HG03565 (cell line): ENCODE measurements at regions not wholly inside any gene's neighbourhood (a gene's known extent, or its start where the extent isn't known, plus 50 kb on each side); places are given as distances from the start of the nearest gene placed in this dataset.
"Not testable (repeated sequence)": the region's sequence is repeated elsewhere in the genome, so short reads cannot be mapped to it uniquely, and the experiment has no call there.

ENCODE experiments used
- ATAC-seq: cut with Tn5 transposase; IDR thresholded peaks from one replicate; pipeline ENCODE4 v1.9.1; 2021; ENCODE audit warnings: mild to moderate bottlenecking, moderate library complexity; ENCODE audit not compliant: unreplicated experiment

- ATAC-seq = no peak
Measured at GRCh38 chr1:184821658-184822057, 67.0 kb upstream of the EDEM3 start.

GRCh38 chr1:184820956-184821355 lies 66.3 kb upstream of the EDEM3 start:
- no peak for ATAC-seq

DNA sequence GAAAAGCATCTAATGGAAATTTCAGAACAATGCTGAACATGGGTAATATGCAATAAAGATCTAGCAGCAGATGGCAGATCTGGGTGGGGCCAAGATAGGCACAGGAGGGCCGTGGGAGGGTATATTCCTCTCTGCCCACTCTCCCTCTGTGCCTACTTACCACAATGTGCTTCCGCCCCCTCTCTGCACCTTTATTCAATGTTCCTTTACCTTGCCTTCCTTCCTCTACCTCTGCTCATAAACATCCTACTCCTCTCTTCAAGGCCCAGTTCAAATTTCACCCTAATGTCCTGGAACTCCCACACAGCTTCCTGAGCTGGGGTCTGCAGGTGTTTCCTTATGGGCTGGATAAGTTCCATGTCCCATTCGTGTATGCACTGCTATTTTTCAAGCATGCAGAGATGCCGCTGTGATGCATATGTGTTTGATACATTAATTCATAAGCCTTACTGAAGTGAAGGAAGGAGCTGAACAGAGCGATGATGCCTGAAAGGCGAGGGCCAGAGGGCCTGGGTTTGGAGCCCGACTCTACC lies 65.6 kb upstream of the EDEM3 start:
- no peak for ATAC-seq

- no peak for ATAC-seq
Measured at GRCh38 chr1:184818646-184819045, 64.0 kb upstream of the EDEM3 start.

GRCh38 chr1:184817003-184817402 lies 62.3 kb upstream of the EDEM3 start:
- not testable (repeated sequence) for ATAC-seq

DNA sequence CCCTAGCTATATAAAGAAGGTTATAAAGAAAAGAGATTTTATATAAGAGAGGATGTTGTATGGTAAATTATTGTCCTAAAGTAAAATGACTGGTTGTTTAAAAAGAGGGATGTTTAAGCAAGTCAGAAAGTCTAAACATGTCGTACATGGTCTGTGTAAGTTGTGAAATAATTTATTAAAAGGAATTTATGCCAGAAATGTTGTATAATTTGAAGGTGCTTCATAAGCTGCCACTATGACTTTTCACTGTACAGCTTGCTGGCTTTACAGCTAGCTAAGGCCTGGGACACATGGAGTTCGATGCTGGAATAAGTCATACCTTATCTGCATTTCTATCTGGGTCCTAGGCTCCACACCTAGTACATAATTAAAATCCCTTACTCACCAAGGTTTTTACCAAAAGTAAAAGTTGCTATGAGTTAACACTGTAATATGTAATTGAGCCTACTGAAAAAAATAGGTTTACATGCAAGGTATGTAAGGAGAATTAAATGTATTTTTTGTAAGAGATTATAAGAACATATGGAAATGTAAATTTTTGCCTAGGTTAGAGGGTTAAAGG lies 59.0 kb upstream of the EDEM3 start:
- ATAC-seq = no peak

DNA sequence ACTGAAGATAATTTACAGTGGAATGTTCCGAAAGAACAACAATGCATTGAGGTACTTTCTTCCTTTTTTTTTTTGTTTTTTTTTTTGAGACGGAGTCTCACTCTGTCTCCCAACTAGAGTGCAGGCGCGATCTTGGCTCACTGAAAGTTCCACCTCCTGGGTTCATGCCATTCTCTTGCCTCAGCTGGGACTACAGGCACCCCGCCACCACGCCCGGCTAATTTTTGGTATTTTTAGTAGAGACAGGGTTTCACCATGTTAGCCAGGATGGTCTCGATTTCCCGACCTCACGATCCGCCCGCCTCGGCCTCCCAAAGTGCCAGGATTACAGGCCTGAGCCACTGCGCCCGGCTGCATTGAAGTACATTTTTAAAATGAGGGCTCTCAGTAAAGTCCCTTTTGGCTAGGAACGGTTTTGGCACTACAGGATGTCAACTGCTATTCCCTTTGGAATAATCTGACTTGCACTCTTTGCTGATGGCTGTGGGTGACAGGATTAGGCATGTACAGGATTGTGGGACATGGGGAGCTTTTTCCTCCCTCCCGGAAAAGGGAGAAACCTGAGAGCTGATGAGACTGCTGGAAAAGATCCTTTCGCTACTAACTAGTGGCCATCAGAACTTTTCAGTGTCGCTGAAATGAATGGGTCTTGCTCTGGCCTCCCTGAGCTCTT lies 56.9 kb upstream of the EDEM3 start:
- ATAC-seq = no peak

DNA sequence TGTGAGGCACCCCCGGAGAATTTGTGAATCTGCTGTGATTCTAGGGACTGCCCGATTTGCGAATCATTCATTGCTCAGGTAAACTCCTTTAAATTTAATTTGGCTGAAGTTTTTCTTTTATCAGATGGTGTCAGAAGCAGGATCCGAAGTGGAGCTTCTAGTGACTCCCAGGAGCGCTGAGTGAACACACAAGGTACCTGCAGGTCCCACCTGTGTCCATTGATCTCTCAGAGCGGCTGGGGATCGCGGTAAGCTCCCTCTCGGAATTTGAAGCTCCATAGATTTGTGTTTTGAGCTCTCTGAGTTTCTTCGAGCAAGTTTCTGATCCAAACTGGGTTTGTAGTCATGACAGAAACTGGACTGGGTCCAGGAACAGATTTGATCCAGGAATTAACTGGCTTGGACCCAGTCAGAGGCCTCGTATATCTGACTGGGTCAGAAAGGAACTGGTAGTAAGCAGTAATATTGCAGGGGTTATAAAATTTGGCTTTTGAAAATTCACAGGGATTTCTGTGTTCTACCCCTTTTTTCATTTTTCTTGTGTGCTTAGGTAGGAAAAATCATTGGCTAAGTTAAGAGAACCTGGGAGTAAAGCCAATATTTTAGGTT lies 56.2 kb upstream of the EDEM3 start:
- ATAC-seq = no peak

GRCh38 chr1:184806296-184806721 lies 51.7 kb upstream of the EDEM3 start:
- ATAC-seq = no peak

- ATAC-seq = no peak
Measured at GRCh38 chr1:184805667-184806295, 51.1 kb upstream of the EDEM3 start.
